NCI-H69 (cell line): ENCODE measurements at regions not wholly inside any gene's neighbourhood (a gene's known extent, or its start where the extent isn't known, plus 50 kb on each side); places are given as distances from the start of the nearest gene placed in this dataset.
"Not testable (repeated sequence)": the region's sequence is repeated elsewhere in the genome, so short reads cannot be mapped to it uniquely, and the experiment has no call there.

Source experiments
- DNase-seq: peaks from one replicate; lab custom pipeline; 2025; lab: John Stamatoyannopoulos, UW

GRCh38 chr4:132266374-132266773 is 882.7 kb upstream of the PCDH10 start:
- peak; percentile 37 for DNase-seq

- no peak for DNase-seq
Observed at GRCh38 chr4:132267321-132267720, 881.8 kb upstream of the PCDH10 start.

GRCh38 chr4:132269303-132269990 is 879.6 kb upstream of the PCDH10 start:
- no peak for DNase-seq

- DNase-seq, result no peak
Observed at GRCh38 chr4:132275583-132276121, 873.4 kb upstream of the PCDH10 start.

GRCh38 chr4:132276185-132276584 is 872.9 kb upstream of the PCDH10 start:
- no peak for DNase-seq

GRCh38 chr4:132276989-132277388 is 872.1 kb upstream of the PCDH10 start:
- DNase-seq, result no peak

GRCh38 chr4:132281733-132282132 is 867.4 kb upstream of the PCDH10 start:
- no peak for DNase-seq

- no peak for DNase-seq
Observed at GRCh38 chr4:132284910-132285426, 864.1 kb upstream of the PCDH10 start.

GRCh38 chr4:132297346-132297745 is 851.7 kb upstream of the PCDH10 start:
- DNase-seq, result no peak

- peak; percentile 51 for DNase-seq
Observed at GRCh38 chr4:132299841-132300240, 849.3 kb upstream of the PCDH10 start.

GRCh38 chr4:132312521-132312920 is 836.6 kb upstream of the PCDH10 start:
- no peak for DNase-seq

GRCh38 chr4:132313852-132314251 is 835.2 kb upstream of the PCDH10 start:
- DNase-seq, result no peak

- DNase-seq, result no peak
Observed at GRCh38 chr4:132316738-132317137, 832.4 kb upstream of the PCDH10 start.

- no peak for DNase-seq
Observed at GRCh38 chr4:132317923-132318322, 831.2 kb upstream of the PCDH10 start.

- DNase-seq, result no peak
Observed at GRCh38 chr4:132328761-132329160, 820.3 kb upstream of the PCDH10 start.

GRCh38 chr4:132330994-132331393 is 818.1 kb upstream of the PCDH10 start:
- no peak for DNase-seq

- peak; percentile 5 for DNase-seq
Observed at GRCh38 chr4:132332932-132333723, 816.0 kb upstream of the PCDH10 start.

- DNase-seq, result no peak
Observed at GRCh38 chr4:132333724-132334047, 815.4 kb upstream of the PCDH10 start.

- no peak for DNase-seq
Observed at GRCh38 chr4:132334081-132334480, 815.0 kb upstream of the PCDH10 start.

- no peak for DNase-seq
Observed at GRCh38 chr4:132344924-132345828, 803.9 kb upstream of the PCDH10 start.

- DNase-seq, result no peak
Observed at GRCh38 chr4:132346016-132346415, 803.1 kb upstream of the PCDH10 start.

- not testable (repeated sequence) for DNase-seq
Observed at GRCh38 chr4:132351606-132352005, 797.5 kb upstream of the PCDH10 start.
